AG10803 (cell line): ENCODE measurements at regions not wholly inside any gene's neighbourhood (a gene's known extent, or its start where the extent isn't known, plus 50 kb on each side); places are given as distances from the start of the nearest gene placed in this dataset.

Experiments
- DNase-seq: peaks from one replicate; pipeline ENCODE4 v3.0.0; 2010; ENCODE audit warnings: low read depth
- H3K4me3 ChIP-seq: 2 replicates; pipeline ENCODE4 v1.5.1; 2011; ENCODE audit warnings: mild to moderate bottlenecking, low read length, control low read depth
- TF ChIP-seq, protein P1 (sequence below): conservative IDR thresholded peaks from 2 replicates; pipeline ENCODE4 v1.5.1; 2011; ENCODE audit warnings: mild to moderate bottlenecking, low read length, control low read depth, inconsistent platforms

DNA sequence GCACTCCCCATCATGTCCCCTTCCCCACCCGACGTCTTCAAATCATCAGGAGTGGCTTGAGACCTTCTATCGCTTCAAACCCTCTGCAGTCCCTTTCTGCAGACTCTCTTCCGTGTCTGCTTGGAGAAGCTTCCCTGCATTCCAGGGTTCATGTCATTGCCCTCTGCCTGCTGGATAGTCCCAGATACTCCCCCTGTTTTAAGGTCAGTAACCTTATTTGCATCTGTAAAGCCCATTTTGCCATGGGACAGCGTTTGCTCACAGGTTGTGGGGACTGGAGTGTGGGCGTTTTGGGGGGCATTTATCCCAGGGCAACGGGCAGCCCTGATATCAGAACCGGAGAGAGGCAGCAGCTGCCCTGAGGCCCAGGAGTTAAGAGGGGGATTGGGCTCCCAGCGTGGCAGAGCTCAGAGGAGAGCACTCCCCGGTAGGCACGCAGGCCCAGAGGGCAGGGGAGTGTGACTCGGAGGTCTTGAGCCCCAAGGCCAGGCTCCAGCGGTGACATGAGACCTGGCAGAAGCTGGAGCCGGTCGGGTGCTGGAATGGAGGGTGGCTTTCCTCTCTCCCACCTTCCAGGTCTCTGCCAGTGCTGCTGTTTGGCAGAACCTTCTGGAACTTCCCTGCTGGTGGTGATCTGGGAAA lies 73.8 kb downstream of the RTP5 start:
- TF ChIP-seq, protein P1, sequence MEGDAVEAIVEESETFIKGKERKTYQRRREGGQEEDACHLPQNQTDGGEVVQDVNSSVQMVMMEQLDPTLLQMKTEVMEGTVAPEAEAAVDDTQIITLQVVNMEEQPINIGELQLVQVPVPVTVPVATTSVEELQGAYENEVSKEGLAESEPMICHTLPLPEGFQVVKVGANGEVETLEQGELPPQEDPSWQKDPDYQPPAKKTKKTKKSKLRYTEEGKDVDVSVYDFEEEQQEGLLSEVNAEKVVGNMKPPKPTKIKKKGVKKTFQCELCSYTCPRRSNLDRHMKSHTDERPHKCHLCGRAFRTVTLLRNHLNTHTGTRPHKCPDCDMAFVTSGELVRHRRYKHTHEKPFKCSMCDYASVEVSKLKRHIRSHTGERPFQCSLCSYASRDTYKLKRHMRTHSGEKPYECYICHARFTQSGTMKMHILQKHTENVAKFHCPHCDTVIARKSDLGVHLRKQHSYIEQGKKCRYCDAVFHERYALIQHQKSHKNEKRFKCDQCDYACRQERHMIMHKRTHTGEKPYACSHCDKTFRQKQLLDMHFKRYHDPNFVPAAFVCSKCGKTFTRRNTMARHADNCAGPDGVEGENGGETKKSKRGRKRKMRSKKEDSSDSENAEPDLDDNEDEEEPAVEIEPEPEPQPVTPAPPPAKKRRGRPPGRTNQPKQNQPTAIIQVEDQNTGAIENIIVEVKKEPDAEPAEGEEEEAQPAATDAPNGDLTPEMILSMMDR = no peak
- H3K4me3 ChIP-seq = no peak overlapping the region
- DNase-seq = no peak

DNA sequence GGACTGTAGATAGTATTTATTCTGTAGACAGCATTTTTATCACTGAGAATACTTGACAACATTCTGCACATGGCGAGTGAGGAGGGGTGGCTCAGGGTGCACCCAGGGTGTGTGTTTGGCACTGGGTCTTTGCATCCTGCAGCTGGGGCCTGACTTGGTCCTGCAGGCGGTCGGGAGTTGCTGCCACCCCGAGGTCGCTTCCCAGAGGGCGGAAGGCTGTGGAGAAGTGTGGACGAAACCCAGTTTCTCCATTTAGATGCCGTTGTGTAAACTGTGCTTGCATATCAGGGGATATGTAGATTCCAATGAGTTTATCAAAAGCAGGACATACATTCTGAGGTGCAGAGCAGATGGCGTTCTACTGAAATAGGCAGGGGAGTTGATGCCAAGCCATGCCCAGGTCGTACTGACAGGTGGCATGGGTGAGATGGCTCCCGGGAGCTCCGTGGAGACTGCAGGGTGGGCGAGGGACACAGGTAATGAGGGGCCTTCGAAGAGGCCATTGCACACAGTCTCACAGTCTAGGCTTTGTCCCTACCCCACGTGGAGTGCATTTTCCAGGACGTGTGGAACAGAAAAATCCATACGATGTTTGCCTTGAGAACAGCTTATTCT lies 74.5 kb downstream of the RTP5 start:
- no peak for DNase-seq
- no peak overlapping the region for H3K4me3 ChIP-seq
- TF ChIP-seq, protein P1 = no peak

DNA sequence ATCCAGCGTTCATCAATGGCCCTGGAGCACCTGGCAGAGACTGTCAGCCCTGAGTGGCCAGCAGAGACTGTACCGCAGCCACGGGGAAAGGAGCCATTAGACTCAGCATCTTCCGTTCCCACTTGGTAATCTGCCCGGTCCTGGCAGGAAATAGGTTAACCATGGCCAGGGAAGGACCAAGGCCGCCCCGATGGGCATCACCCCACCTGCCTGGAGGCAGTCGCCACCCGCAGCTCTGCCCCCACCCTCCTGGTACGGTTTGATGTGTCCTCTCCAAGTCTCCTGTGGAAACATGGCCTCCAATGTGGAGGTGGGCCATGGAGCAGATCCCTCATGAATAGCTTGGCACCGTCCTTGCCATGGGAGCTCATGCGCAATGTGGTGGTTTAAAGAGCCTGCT lies 75.3 kb downstream of the RTP5 start:
- TF ChIP-seq, protein P1 = no peak
- no peak overlapping the region for H3K4me3 ChIP-seq
- no peak for DNase-seq

DNA sequence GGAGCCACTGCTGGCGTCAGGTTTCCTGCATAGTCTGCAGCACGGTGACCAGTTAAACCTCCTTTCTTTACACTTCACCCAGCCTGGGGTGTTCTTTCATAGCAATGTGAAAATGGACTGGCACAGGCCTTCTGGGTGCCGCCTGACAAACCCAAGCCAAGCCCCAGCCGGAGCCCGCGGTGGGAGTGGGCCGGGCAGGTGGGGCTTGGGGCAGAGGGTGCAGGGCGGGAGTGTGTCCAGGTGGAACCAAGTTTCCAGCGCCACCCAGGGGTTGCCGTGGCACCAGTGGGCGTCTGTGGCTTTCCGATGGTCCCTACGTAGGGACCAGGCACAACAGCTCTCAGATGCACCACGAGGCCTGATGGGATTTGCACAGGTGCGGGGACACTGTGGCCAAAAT lies 75.8 kb downstream of the RTP5 start:
- TF ChIP-seq, protein P1 = no peak
- no peak overlapping the region for H3K4me3 ChIP-seq
- no peak for DNase-seq

DNA sequence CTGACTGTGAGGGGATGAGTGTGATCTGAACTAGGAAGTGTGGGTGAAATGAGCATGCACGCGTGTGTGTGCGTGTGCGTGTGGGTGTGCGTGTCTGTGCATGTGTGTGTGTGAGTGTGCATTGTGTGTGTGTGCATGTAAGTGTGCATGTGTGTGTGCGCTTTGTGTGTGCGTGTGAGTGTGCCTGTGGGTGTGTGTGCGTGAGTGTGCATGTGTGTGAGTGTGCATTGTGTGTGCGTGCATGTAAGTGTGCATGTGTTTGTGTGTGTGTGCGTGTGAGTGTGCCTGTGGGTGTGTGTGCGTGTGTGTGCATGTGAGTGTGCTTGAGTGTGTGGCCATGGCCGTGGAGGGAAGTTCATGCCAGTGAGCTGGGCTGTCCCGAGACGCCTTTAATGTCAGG lies 76.3 kb downstream of the RTP5 start:
- H3K4me3 ChIP-seq = no peak overlapping the region
- DNase-seq = no peak
- TF ChIP-seq, protein P1 = no peak

DNA sequence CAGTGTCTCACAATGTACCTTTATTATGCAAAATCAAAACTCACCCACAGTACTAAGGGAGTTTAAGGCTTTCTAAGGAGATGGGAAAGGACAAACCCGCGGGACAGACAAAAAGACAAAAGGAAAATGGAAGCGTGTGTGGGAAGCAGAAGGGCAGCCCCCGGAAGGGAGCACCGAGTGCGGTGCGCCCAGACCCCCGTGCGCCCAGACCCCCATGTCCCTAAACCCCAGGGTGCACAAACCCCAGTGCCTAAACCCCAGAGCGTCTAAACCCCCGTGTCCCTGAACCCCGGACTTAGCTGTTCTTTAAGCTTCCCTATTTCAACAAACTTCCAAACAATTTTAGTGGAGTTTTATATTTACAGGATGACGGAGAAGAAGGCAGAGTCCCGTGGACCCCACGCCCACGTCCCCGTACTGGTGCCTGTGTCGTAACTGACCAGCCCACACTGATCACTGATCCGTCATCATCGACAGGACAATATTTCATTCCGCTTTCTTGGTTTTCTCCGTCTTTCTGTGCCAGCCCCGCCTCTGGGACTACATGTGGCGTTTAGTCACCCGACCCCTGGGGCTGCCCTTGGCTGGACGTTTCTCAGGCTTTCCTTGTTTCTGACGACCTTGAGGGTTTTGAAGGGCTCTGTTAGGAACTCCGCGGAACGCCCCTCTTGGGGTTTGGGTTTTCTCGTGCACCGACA lies 76.9 kb downstream of the RTP5 start:
- TF ChIP-seq, protein P1 = no peak
- DNase-seq = no peak
- H3K4me3 ChIP-seq = no peak overlapping the region

DNA sequence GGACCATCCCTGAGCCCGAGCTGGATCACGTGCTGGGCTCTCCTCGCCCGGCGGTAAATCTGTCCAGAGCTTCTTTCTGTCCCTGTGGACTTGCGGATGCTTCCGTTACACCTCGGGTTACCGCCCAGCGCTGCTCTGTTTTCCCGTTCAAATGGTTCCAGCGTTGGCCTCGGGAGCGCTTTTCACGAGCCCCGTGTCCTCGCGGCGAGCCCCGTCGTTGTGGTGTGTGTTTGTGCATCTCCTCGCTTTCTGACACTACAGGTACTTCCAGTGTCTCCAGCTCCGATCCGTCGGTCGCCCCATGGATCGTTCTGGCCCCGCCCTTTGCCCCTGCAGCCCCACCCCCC lies 77.4 kb downstream of the RTP5 start:
- no peak overlapping the region for H3K4me3 ChIP-seq
- DNase-seq = no peak
- TF ChIP-seq, protein P1 = no peak
